ENCODE measurements at regions not wholly inside any gene's neighbourhood (a gene's known extent, or its start where the extent isn't known, plus 50 kb on each side); places are given as distances from the start of the nearest gene placed in this dataset.

DNA sequence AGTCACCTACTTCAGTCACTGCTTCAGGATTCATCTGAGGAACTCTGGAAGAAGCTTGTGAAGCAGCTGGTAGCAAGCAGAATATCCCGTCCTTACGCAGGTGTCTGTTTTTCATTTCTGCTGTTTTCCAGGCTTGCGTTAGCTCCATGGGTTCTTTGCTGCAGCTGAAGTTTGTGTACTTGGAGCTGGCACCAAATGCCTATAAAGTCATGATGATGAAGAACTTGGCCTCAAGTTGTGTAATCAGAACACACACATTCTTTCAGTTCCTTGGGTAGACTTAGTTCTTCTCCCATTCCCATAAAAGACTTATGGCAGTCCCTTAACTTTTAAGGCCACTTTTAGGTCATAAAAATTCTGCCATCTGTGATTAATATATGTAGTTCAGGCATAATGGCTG is 116.7 kb downstream of the LRRC70 start:
- WGBS (ENCODE audit: insufficient coverage), result 100% methylated on average over 2 of the region's 3 CpGs
- Histone ChIP-seq H3K36me3 (ENCODE audit: control insufficient read depth, insufficient read depth, low read length) (no peaks in the 10 kb centered on the region), H3K27me3 (ENCODE audit: control insufficient read depth, insufficient read depth, low read length) (no peaks in the 10 kb centered on the region), H3K4me3 (ENCODE audit: low read depth, low read length) (no peak overlapping the region), H3K27ac (ENCODE audit: low read depth, low read length) (no peak overlapping the region), H3K9me3 (ENCODE audit: control insufficient read depth, insufficient read depth, low read length) (no peaks in the 10 kb centered on the region), H3K4me1 (ENCODE audit: control insufficient read depth, insufficient read depth, low read length) (no peaks in the 10 kb centered on the region)
- DNase-seq (ENCODE audit: low read depth in 4 of 6, low spot score in 6 of 6), result no peak

DNA sequence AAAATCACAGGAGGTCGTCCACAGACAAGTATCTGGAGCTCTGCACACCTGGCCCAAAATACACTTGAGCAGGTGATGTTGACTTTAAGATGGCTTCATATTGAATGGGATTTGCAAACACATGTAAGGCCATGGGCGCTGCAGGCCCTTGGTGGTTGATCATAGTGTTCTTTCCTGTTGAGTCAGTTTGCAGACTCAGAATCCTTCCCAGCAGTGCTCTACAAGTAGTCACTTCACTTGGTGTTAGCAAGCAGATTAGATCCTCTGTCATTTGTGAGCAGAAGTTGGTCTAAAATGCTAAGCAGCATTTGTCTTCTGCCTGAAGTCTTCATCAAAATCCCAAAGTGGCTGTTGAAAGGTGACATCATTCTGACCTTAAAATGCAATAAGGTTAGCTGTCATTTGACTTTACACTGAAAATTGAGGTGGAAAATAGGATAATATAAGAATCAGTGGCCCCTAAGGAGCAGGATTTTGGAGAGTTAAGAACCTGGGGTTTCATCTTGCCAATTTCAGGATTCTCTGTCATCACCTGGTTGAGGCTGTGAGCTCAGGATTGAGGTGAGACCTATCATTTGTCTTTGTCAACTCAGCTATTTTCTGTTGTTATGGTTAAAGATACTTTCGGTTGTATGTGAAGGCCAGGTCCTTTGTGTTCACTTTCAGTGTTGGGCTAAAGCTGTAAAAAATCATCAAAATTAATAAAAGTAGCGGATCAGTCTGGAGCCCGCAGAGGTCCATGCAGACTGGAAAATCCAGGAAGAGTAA is 114.5 kb downstream of the LRRC70 start:
- Histone ChIP-seq H3K9me3 (ENCODE audit: control insufficient read depth, insufficient read depth, low read length) (no peaks in the 10 kb centered on the region), H3K27me3 (ENCODE audit: control insufficient read depth, insufficient read depth, low read length) (no peaks in the 10 kb centered on the region), H3K4me1 (ENCODE audit: control insufficient read depth, insufficient read depth, low read length) (no peaks in the 10 kb centered on the region), H3K27ac (ENCODE audit: low read depth, low read length) (no peak overlapping the region), H3K4me3 (ENCODE audit: low read depth, low read length) (no peak overlapping the region), H3K36me3 (ENCODE audit: control insufficient read depth, insufficient read depth, low read length) (no peaks in the 10 kb centered on the region)
- no peak for DNase-seq (ENCODE audit: low read depth in 4 of 6, low spot score in 6 of 6)
- 80% methylated on average over 5 of the region's 5 CpGs for WGBS (ENCODE audit: insufficient coverage)

DNA sequence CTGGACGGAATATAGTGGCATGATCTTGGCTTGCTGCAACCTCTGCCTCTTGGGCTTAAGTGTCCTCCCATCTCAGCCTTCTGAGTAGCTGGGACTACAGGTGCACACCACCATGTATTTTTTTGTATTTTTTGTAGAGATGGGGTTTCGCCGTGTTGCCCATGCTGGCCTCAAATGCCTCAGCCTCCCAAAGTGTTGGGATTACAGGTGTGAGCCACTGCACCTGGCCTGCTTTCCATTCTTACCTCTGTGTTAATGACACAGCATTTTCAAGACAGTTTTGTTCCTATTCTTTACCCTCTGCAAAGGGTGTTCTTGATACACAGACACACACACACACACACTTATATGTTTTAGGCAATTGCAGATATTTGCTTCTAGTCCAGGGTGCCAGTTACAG is 113.3 kb downstream of the LRRC70 start:
- H3K36me3 ChIP-seq (ENCODE audit: control insufficient read depth, insufficient read depth, low read length), result no peaks in the 10 kb centered on the region
- H3K4me3 ChIP-seq (ENCODE audit: low read depth, low read length), result no peak overlapping the region
- WGBS (ENCODE audit: insufficient coverage), result 71% methylated on average over 1 of the region's 3 CpGs
- H3K27me3 ChIP-seq (ENCODE audit: control insufficient read depth, insufficient read depth, low read length), result no peaks in the 10 kb centered on the region
- no peak overlapping the region for H3K27ac ChIP-seq (ENCODE audit: low read depth, low read length)
- H3K4me1 ChIP-seq (ENCODE audit: control insufficient read depth, insufficient read depth, low read length), result no peaks in the 10 kb centered on the region
- DNase-seq (ENCODE audit: low read depth in 4 of 6, low spot score in 6 of 6), result no peak
- H3K9me3 ChIP-seq (ENCODE audit: control insufficient read depth, insufficient read depth, low read length), result no peaks in the 10 kb centered on the region

DNA sequence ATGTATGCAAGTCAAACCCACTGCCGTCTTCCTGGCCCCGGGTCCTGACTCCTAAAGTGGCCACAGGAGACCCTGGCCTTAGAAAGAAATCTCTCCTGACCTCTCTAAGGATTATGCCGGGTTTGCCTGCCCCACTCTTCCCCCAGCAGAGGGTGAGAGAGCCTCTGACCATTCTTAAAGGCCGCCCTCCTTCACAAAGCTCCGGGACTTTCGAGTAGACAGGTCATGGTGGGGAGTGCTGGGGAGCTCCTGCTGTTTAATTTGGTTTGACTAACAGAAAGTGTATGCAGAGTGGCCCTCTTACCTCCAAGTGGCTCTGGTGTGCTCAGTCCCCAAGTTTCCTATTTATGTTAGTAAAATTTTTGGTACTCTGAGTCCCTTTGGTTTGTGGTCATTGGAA is 111.8 kb downstream of the LRRC70 start:
- Histone ChIP-seq H3K4me3 (ENCODE audit: low read depth, low read length) (no peak overlapping the region), H3K27ac (ENCODE audit: low read depth, low read length) (no peak overlapping the region), H3K4me1 (ENCODE audit: control insufficient read depth, insufficient read depth, low read length) (no peaks in the 10 kb centered on the region), H3K36me3 (ENCODE audit: control insufficient read depth, insufficient read depth, low read length) (no peaks in the 10 kb centered on the region), H3K9me3 (ENCODE audit: control insufficient read depth, insufficient read depth, low read length) (no peaks in the 10 kb centered on the region), H3K27me3 (ENCODE audit: control insufficient read depth, insufficient read depth, low read length) (no peaks in the 10 kb centered on the region)
- 76% methylated on average over 4 of the region's 6 CpGs for WGBS (ENCODE audit: insufficient coverage)
- no peak for DNase-seq (ENCODE audit: low read depth in 4 of 6, low spot score in 6 of 6)

- no peaks in the 10 kb centered on the region for H3K4me1 ChIP-seq (ENCODE audit: control insufficient read depth, insufficient read depth, low read length)
- H3K27ac ChIP-seq (ENCODE audit: low read depth, low read length), result no peak overlapping the region
- no peaks in the 10 kb centered on the region for H3K27me3 ChIP-seq (ENCODE audit: control insufficient read depth, insufficient read depth, low read length)
- H3K36me3 ChIP-seq (ENCODE audit: control insufficient read depth, insufficient read depth, low read length), result no peaks in the 10 kb centered on the region
- WGBS (ENCODE audit: insufficient coverage), result 85% methylated on average over 4 of the region's 9 CpGs
- H3K4me3 ChIP-seq (ENCODE audit: low read depth, low read length), result no peak overlapping the region
- DNase-seq (ENCODE audit: low read depth in 4 of 6, low spot score in 6 of 6), result no peak
- no peaks in the 10 kb centered on the region for H3K9me3 ChIP-seq (ENCODE audit: control insufficient read depth, insufficient read depth, low read length)
Measured at GRCh38 chr5:62689599-62690368, 111.2 kb downstream of the LRRC70 start.

- H3K27ac ChIP-seq (ENCODE audit: low read depth, low read length), result no peak overlapping the region
Measured at GRCh38 chr5:62686692-62687091, 108.1 kb downstream of the LRRC70 start.

GRCh38 chr5:62685221-62685620 is 106.6 kb downstream of the LRRC70 start:
- no peak for DNase-seq (ENCODE audit: low read depth in 4 of 6, low spot score in 6 of 6)
- Histone ChIP-seq H3K4me1 (ENCODE audit: control insufficient read depth, insufficient read depth, low read length) (no peaks in the 10 kb centered on the region), H3K4me3 (ENCODE audit: low read depth, low read length) (no peak overlapping the region), H3K9me3 (ENCODE audit: control insufficient read depth, insufficient read depth, low read length) (no peaks in the 10 kb centered on the region), H3K27me3 (ENCODE audit: control insufficient read depth, insufficient read depth, low read length) (no peaks in the 10 kb centered on the region), H3K36me3 (ENCODE audit: control insufficient read depth, insufficient read depth, low read length) (no peaks in the 10 kb centered on the region), H3K27ac (ENCODE audit: low read depth, low read length) (no peak overlapping the region)

More at GRCh38 chr5:62686692-62687091, 108.1 kb downstream of the LRRC70 start:
- H3K27me3 ChIP-seq (ENCODE audit: control insufficient read depth, insufficient read depth, low read length), result no peaks in the 10 kb centered on the region
- H3K36me3 ChIP-seq (ENCODE audit: control insufficient read depth, insufficient read depth, low read length), result no peaks in the 10 kb centered on the region
- no peaks in the 10 kb centered on the region for H3K4me1 ChIP-seq (ENCODE audit: control insufficient read depth, insufficient read depth, low read length)
- H3K9me3 ChIP-seq (ENCODE audit: control insufficient read depth, insufficient read depth, low read length), result no peaks in the 10 kb centered on the region
- no peak overlapping the region for H3K4me3 ChIP-seq (ENCODE audit: low read depth, low read length)
- DNase-seq (ENCODE audit: low read depth in 4 of 6, low spot score in 6 of 6), result no peak
- WGBS (ENCODE audit: insufficient coverage), result 78% methylated on average over 1 of the region's 1 CpG

DNA sequence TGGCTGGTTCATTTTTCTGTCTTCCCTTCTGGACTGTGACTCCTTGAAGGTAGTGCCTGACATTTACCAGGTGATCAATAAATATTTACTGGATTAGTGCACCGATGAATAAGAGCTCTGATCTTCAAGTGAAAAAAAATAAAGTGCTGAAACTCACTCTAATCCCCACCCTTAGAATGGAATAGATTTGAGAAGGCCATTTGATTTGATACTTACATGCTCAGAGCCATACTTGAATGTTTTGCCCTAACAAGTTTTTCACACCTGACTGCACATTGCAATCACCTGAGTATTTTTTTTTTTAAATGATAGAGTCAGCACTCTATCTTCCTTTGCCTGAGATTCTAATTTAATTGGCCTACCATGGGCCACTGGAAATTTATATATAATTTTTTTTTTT is 105.7 kb downstream of the LRRC70 start:
- Histone ChIP-seq H3K9me3 (ENCODE audit: control insufficient read depth, insufficient read depth, low read length) (no peaks in the 10 kb centered on the region), H3K27me3 (ENCODE audit: control insufficient read depth, insufficient read depth, low read length) (no peaks in the 10 kb centered on the region), H3K4me1 (ENCODE audit: control insufficient read depth, insufficient read depth, low read length) (no peaks in the 10 kb centered on the region), H3K27ac (ENCODE audit: low read depth, low read length) (no peak overlapping the region), H3K36me3 (ENCODE audit: control insufficient read depth, insufficient read depth, low read length) (no peaks in the 10 kb centered on the region), H3K4me3 (ENCODE audit: low read depth, low read length) (no peak overlapping the region)
- DNase-seq (ENCODE audit: low read depth in 4 of 6, low spot score in 6 of 6), result no peak
- WGBS (ENCODE audit: insufficient coverage), result no CpG with 5 or more reads among the region's 1 CpG

GRCh38 chr5:62682059-62682458 is 103.4 kb downstream of the LRRC70 start:
- Histone ChIP-seq H3K36me3 (ENCODE audit: control insufficient read depth, insufficient read depth, low read length) (no peaks in the 10 kb centered on the region), H3K4me3 (ENCODE audit: low read depth, low read length) (no peak overlapping the region), H3K4me1 (ENCODE audit: control insufficient read depth, insufficient read depth, low read length) (no peaks in the 10 kb centered on the region), H3K27ac (ENCODE audit: low read depth, low read length) (no peak overlapping the region), H3K9me3 (ENCODE audit: control insufficient read depth, insufficient read depth, low read length) (no peaks in the 10 kb centered on the region), H3K27me3 (ENCODE audit: control insufficient read depth, insufficient read depth, low read length) (no peaks in the 10 kb centered on the region)
- WGBS (ENCODE audit: insufficient coverage), result 75% methylated on average over 1 of the region's 2 CpGs
- peak in 1 of 6 donors; percentile 7 for DNase-seq (ENCODE audit: low read depth in 4 of 6, low spot score in 6 of 6)

Data from spinal cord (tissue), 9 donors.